IMR-90 (cell line): ENCODE measurements at regions not wholly inside any gene's neighbourhood (a gene's known extent, or its start where the extent isn't known, plus 50 kb on each side); places are given as distances from the start of the nearest gene placed in this dataset.

ENCODE experiments used
- ATAC-seq: fragments of 200-7000 bp; cut with Tn5 transposase; 2 replicates; pipeline ENCODE4 v1.9.1; 2020; ENCODE audit warnings: low read depth, mild to moderate bottlenecking, moderate library complexity
- BruUV-seq: library from RNA; stranded (reverse); fragments of 400-500 nt; replicated peaks from 2 replicates; lab custom pipeline; 2021; lab: Mats Ljungman, UMichigan
- CTCF ChIA-PET: fragments of 300-600 bp; formaldehyde crosslinking; extraction: SDS; loops from one replicate; lab custom pipeline; 2021; ENCODE audit warnings: antibody characterized with exemption; lab: Yijun Ruan, JAX
- POLR2A ChIA-PET: fragments of 300-600 bp; sonication (Branson Sonifier 250); formaldehyde crosslinking; loops from one replicate; lab custom pipeline; 2022; ENCODE audit warnings: antibody characterized with exemption; ENCODE audit not compliant: unreplicated experiment; lab: Charles Lee
- DNase-seq: peaks from one replicate; pipeline ENCODE4 v3.0.0; 2013
- H2AFZ ChIP-seq: replicated peaks from 2 replicates; pipeline ENCODE3; 2013; ENCODE audit warnings: low read length, mild to moderate bottlenecking; ENCODE audit not compliant: poor library complexity
- H2AK5ac ChIP-seq: 2 replicates; pipeline ENCODE4 v1.6.1; 2013; ENCODE audit warnings: low read depth, low read length, inconsistent platforms
- H2AK9ac ChIP-seq: replicated peaks from 2 replicates; pipeline ENCODE3; 2013; ENCODE audit warnings: mild to moderate bottlenecking, low read depth, low read length, moderate library complexity; ENCODE audit not compliant: poor library complexity
- H2BK120ac ChIP-seq: 2 replicates; pipeline ENCODE4 v1.6.1; 2013; ENCODE audit warnings: low read depth, low read length, inconsistent platforms
- H2BK15ac ChIP-seq: 3 replicates; pipeline ENCODE4 v1.6.1; 2013; ENCODE audit warnings: low read depth, low read length, inconsistent platforms
- H2BK20ac ChIP-seq: 2 replicates; pipeline ENCODE4 v1.6.1; 2013; ENCODE audit warnings: low read depth, mild to moderate bottlenecking, inconsistent platforms, low read length, moderate library complexity
- H2BK5ac ChIP-seq: 2 replicates; pipeline ENCODE4 v1.6.1; 2013; ENCODE audit warnings: mild to moderate bottlenecking, low read depth, low read length, inconsistent platforms; ENCODE audit not compliant: poor library complexity, severe bottlenecking
- H3K14ac ChIP-seq: replicated peaks from 2 replicates; pipeline ENCODE4 v1.6.1; 2013; ENCODE audit warnings: low read depth, low read length, inconsistent platforms
- H3K18ac ChIP-seq: 2 replicates; pipeline ENCODE4 v1.6.1; 2013; ENCODE audit warnings: low read depth, low read length, control low read depth
- H3K23ac ChIP-seq: 2 replicates; pipeline ENCODE4 v1.6.1; 2013; ENCODE audit warnings: low read depth, low read length, inconsistent platforms
- H3K27ac ChIP-seq: 2 replicates; pipeline ENCODE4 v1.5.1; 2013; ENCODE audit warnings: mild to moderate bottlenecking, control low read depth, low read length; ENCODE audit not compliant: insufficient read depth
- H3K27me3 ChIP-seq: 2 replicates; pipeline ENCODE4 v1.6.1; 2013; ENCODE audit warnings: low read length; ENCODE audit not compliant: control insufficient read depth, insufficient read depth
- H3K36me3 ChIP-seq: 2 replicates; pipeline ENCODE4 v1.6.1; 2013; ENCODE audit warnings: low read length, mixed read lengths; ENCODE audit not compliant: control insufficient read depth, insufficient read depth
- H3K4ac ChIP-seq: 2 replicates; pipeline ENCODE4 v1.6.1; 2013; ENCODE audit warnings: low read depth, low read length, inconsistent platforms
- H3K4me1 ChIP-seq: 2 replicates; pipeline ENCODE4 v1.6.1; 2013; ENCODE audit warnings: low read length, mixed read lengths; ENCODE audit not compliant: control insufficient read depth, insufficient read depth
- H3K4me2 ChIP-seq: 2 replicates; pipeline ENCODE4 v1.6.1; 2013; ENCODE audit warnings: low read depth, mild to moderate bottlenecking, control low read depth, low read length, moderate library complexity
- H3K4me3 ChIP-seq: 2 replicates; pipeline ENCODE4 v1.5.1; 2013; ENCODE audit warnings: low read depth, mild to moderate bottlenecking, control low read depth, low read length, moderate library complexity; ENCODE audit not compliant: insufficient read depth
- H3K56ac ChIP-seq: 2 replicates; pipeline ENCODE4 v1.6.1; 2013; ENCODE audit warnings: low read length, inconsistent platforms; ENCODE audit not compliant: insufficient read depth; ENCODE audit errors: extremely low read depth
- H3K79me1 ChIP-seq, 2 experiments: 2 replicates each; pipeline ENCODE4 v1.6.1; 2013; ENCODE audit warnings: low read length in 2 of 2, inconsistent platforms in 1 of 2, low read depth in 1 of 2
- H3K9ac ChIP-seq: 2 replicates; pipeline ENCODE4 v1.6.1; 2013; ENCODE audit warnings: low read depth, low read length, control low read depth
- H3K9me1 ChIP-seq: 2 replicates; pipeline ENCODE4 v1.6.1; 2013; ENCODE audit warnings: low read length, inconsistent platforms; ENCODE audit not compliant: insufficient read depth
- H3K9me3 ChIP-seq: 2 replicates; pipeline ENCODE4 v1.6.1; 2013; ENCODE audit warnings: low read length; ENCODE audit not compliant: control insufficient read depth, insufficient read depth
- H4K20me1 ChIP-seq: 2 replicates; pipeline ENCODE4 v1.6.1; 2013; ENCODE audit warnings: low read length, inconsistent platforms; ENCODE audit not compliant: insufficient read depth
- H4K5ac ChIP-seq: 2 replicates; pipeline ENCODE4 v1.6.1; 2013; ENCODE audit warnings: mild to moderate bottlenecking, low read depth, low read length, control low read depth
- H4K8ac ChIP-seq, 2 experiments: 2 replicates each; pipeline ENCODE4 v1.6.1; 2013; ENCODE audit warnings: low read depth in 2 of 2, low read length in 2 of 2, control low read depth in 1 of 2, inconsistent platforms in 1 of 2
- H4K91ac ChIP-seq: 2 replicates; pipeline ENCODE4 v1.6.1; 2013; ENCODE audit warnings: low read depth, low read length, inconsistent platforms; ENCODE audit not compliant: insufficient read depth
- MAFK ChIP-seq: IDR thresholded peaks from 2 replicates; pipeline ENCODE4 v1.6.1; 2012; ENCODE audit warnings: low read depth, low read length, improper control_type of control experiment
- dilution Hi-C: fragments of 300-500 bp; cut with HindIII; formaldehyde crosslinking; loops from one replicate; pipeline ENCODE4 v1.14.3; 2018; ENCODE audit warnings: low sequenced_read_pairs; ENCODE audit not compliant: unreplicated experiment
- in situ Hi-C: fragments of 300-500 bp; cut with MboI; formaldehyde crosslinking; loops from 3 replicates; pipeline ENCODE4 v1.14.3; 2019; ENCODE audit warnings: low sequenced_read_pairs, inconsistent platforms, mixed read lengths
- intact Hi-C: fragments of 100-400 bp; cut with micrococcal nuclease; formaldehyde crosslinking; loops from 2 replicates; pipeline ENCODE4 v1.10.0; 2022
- TF ChIP-seq, protein P1 (sequence below): conservative IDR thresholded peaks from 2 replicates; pipeline ENCODE4 v1.5.1; 2012; ENCODE audit warnings: mild to moderate bottlenecking, low read depth, low read length, improper control_type of control experiment

DNA sequence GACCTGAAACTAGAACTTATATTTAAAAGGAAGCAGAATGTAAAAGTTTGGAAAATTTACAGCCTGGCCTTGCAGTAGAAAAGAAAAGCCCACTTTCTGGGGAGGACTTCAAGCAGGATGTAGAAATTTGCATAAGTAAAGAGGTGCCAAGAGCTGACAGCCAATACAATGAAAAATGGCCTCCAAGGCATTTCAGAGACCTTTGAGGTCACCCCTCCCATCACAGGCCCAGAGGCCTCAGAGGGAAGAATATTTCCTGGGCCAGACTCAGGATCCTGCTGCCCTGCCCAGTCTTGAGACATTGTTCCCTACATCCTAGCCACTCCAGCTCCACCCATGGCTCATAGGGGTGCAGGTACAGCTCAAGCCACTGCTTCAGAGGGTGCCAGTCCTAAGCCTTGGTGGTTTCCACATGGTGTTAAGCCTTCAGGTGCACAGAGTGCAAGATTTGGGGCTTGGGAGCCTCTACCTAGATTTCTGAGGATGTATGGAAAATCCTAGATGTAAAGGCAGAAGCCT is 518.9 kb upstream of the INTU start:
- ATAC-seq: no peak
- no peaks in the 10 kb centered on the region for H3K27me3 ChIP-seq
- dilution Hi-C loops (no loop called here), in situ Hi-C loops (no loop called here), intact Hi-C loops (no loop called here)
- no peak overlapping the region for H2BK15ac ChIP-seq
- no peak overlapping the region for H3K56ac ChIP-seq
- H4K8ac ChIP-seq: no peak overlapping the region
- no peak overlapping the region for H3K4me2 ChIP-seq
- H3K36me3 ChIP-seq: no peaks in the 10 kb centered on the region
- no peak overlapping the region for H2BK120ac ChIP-seq
- no peak overlapping the region for H3K18ac ChIP-seq
- H3K9me1 ChIP-seq: no peaks in the 10 kb centered on the region
- no peaks in the 10 kb centered on the region for H3K4me1 ChIP-seq
- no peak for DNase-seq
- H3K4ac ChIP-seq: no peak overlapping the region
- H3K79me1 ChIP-seq: no peaks in the 10 kb centered on the region
- no peak overlapping the region for H2BK20ac ChIP-seq
- no peak overlapping the region for H2AFZ ChIP-seq
- no peak overlapping the region for H3K9ac ChIP-seq
- no peak overlapping the region for H2AK5ac ChIP-seq
- no peak overlapping the region for H4K5ac ChIP-seq
- no peak overlapping the region for H2AK9ac ChIP-seq
- no peak overlapping the region for H3K14ac ChIP-seq
- POLR2A ChIA-PET: no interaction called here
- no peak overlapping the region for H2BK5ac ChIP-seq
- no peak overlapping the region for H3K23ac ChIP-seq
- H3K27ac ChIP-seq: no peak overlapping the region
- peaks cover 1% of the 10 kb centered on the region; the same call in 1 of the 2 replicates for H3K9me3 ChIP-seq
- no TSS peak for BruUV-seq
- TF ChIP-seq MAFK: no peak
- TF ChIP-seq, protein P1, sequence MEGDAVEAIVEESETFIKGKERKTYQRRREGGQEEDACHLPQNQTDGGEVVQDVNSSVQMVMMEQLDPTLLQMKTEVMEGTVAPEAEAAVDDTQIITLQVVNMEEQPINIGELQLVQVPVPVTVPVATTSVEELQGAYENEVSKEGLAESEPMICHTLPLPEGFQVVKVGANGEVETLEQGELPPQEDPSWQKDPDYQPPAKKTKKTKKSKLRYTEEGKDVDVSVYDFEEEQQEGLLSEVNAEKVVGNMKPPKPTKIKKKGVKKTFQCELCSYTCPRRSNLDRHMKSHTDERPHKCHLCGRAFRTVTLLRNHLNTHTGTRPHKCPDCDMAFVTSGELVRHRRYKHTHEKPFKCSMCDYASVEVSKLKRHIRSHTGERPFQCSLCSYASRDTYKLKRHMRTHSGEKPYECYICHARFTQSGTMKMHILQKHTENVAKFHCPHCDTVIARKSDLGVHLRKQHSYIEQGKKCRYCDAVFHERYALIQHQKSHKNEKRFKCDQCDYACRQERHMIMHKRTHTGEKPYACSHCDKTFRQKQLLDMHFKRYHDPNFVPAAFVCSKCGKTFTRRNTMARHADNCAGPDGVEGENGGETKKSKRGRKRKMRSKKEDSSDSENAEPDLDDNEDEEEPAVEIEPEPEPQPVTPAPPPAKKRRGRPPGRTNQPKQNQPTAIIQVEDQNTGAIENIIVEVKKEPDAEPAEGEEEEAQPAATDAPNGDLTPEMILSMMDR: no peak
- no peak overlapping the region for H3K4me3 ChIP-seq
- H4K91ac ChIP-seq: no peak overlapping the region
- CTCF ChIA-PET: no interaction called here
- no peaks in the 10 kb centered on the region for H4K20me1 ChIP-seq
